ENCODE measurements at regions not wholly inside any gene's neighbourhood (a gene's known extent, or its start where the extent isn't known, plus 50 kb on each side); places are given as distances from the start of the nearest gene placed in this dataset.
A peak's percentile ranks its signal among the peaks of the same experiment; 100 is the strongest.

DNA sequence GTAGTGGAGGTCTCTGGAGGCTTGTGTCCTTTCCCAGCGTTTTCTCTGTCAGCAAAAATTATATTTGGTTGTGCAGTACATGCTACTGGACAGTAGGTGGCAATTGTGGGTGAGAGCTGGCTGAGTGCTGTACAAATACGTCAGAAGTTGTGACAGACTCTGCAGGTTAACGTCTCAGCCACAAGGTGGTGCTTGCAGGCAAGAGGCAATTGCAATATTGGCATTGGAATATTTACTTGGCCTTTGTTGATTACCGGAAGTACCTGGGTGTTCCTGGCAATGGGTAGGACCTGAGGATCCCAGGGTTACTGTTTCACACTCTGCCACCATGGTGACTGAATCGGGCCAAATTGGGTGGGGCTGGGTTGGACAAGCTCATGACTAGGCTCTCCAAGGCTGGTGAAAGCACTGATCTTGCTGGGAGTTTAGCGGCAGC is 333.9 kb upstream of the LMO3 start:
- TF ChIP-seq, protein P1, sequence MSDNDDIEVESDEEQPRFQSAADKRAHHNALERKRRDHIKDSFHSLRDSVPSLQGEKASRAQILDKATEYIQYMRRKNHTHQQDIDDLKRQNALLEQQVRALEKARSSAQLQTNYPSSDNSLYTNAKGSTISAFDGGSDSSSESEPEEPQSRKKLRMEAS (IDR thresholded peaks at IDR 0.05): no peak
- no peak for TF ChIP-seq CBX2 (IDR thresholded peaks at IDR 0.05; ENCODE audit: borderline replicate concordance, low read depth)
- TF ChIP-seq, protein P2, sequence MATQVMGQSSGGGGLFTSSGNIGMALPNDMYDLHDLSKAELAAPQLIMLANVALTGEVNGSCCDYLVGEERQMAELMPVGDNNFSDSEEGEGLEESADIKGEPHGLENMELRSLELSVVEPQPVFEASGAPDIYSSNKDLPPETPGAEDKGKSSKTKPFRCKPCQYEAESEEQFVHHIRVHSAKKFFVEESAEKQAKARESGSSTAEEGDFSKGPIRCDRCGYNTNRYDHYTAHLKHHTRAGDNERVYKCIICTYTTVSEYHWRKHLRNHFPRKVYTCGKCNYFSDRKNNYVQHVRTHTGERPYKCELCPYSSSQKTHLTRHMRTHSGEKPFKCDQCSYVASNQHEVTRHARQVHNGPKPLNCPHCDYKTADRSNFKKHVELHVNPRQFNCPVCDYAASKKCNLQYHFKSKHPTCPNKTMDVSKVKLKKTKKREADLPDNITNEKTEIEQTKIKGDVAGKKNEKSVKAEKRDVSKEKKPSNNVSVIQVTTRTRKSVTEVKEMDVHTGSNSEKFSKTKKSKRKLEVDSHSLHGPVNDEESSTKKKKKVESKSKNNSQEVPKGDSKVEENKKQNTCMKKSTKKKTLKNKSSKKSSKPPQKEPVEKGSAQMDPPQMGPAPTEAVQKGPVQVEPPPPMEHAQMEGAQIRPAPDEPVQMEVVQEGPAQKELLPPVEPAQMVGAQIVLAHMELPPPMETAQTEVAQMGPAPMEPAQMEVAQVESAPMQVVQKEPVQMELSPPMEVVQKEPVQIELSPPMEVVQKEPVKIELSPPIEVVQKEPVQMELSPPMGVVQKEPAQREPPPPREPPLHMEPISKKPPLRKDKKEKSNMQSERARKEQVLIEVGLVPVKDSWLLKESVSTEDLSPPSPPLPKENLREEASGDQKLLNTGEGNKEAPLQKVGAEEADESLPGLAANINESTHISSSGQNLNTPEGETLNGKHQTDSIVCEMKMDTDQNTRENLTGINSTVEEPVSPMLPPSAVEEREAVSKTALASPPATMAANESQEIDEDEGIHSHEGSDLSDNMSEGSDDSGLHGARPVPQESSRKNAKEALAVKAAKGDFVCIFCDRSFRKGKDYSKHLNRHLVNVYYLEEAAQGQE (IDR thresholded peaks at IDR 0.05): no peak
- TF ChIP-seq MYC (IDR thresholded peaks at IDR 0.05; ENCODE audit: borderline replicate concordance, low read length): no peak
- TF ChIP-seq, protein P3, sequence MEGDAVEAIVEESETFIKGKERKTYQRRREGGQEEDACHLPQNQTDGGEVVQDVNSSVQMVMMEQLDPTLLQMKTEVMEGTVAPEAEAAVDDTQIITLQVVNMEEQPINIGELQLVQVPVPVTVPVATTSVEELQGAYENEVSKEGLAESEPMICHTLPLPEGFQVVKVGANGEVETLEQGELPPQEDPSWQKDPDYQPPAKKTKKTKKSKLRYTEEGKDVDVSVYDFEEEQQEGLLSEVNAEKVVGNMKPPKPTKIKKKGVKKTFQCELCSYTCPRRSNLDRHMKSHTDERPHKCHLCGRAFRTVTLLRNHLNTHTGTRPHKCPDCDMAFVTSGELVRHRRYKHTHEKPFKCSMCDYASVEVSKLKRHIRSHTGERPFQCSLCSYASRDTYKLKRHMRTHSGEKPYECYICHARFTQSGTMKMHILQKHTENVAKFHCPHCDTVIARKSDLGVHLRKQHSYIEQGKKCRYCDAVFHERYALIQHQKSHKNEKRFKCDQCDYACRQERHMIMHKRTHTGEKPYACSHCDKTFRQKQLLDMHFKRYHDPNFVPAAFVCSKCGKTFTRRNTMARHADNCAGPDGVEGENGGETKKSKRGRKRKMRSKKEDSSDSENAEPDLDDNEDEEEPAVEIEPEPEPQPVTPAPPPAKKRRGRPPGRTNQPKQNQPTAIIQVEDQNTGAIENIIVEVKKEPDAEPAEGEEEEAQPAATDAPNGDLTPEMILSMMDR (IDR thresholded peaks at IDR 0.05): peak; percentile 78
- TF ChIP-seq, protein P4, sequence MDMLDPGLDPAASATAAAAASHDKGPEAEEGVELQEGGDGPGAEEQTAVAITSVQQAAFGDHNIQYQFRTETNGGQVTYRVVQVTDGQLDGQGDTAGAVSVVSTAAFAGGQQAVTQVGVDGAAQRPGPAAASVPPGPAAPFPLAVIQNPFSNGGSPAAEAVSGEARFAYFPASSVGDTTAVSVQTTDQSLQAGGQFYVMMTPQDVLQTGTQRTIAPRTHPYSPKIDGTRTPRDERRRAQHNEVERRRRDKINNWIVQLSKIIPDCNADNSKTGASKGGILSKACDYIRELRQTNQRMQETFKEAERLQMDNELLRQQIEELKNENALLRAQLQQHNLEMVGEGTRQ (IDR thresholded peaks at IDR 0.05): no peak
- TF ChIP-seq SMC3 (IDR thresholded peaks at IDR 0.05): peak; percentile 88
- no peak for TF ChIP-seq NFE2L2 (conservative IDR thresholded peaks at IDR 0.05; ENCODE audit: low read length)
